Effector memory CD4-positive, alpha-beta T cell (primary cell): ENCODE measurements at regions not wholly inside any gene's neighbourhood (a gene's known extent, or its start where the extent isn't known, plus 50 kb on each side); places are given as distances from the start of the nearest gene placed in this dataset.

Experiments
- DNase-seq, 3 donors: peaks; one replicate each; pipeline ENCODE4 v3.0.0-alpha.2; 2020
- H3K27ac ChIP-seq: 2 replicates; pipeline ENCODE4 v1.7.0; 2013; ENCODE audit warnings: mild to moderate bottlenecking, low read length, moderate library complexity; ENCODE audit not compliant: insufficient read depth, poor library complexity, severe bottlenecking
- H3K27me3 ChIP-seq: replicated peaks from 2 replicates; pipeline ENCODE4 v1.7.0; 2013; ENCODE audit warnings: mild to moderate bottlenecking, low read length; ENCODE audit not compliant: insufficient read depth, control insufficient read depth, poor library complexity, severe bottlenecking
- H3K36me3 ChIP-seq: 2 replicates; pipeline ENCODE4 v1.7.0; 2013; ENCODE audit warnings: mild to moderate bottlenecking, low read length, moderate library complexity; ENCODE audit not compliant: control insufficient read depth, insufficient read depth
- H3K4me1 ChIP-seq: 2 replicates; pipeline ENCODE4 v1.7.0; 2013; ENCODE audit warnings: low read length, mild to moderate bottlenecking; ENCODE audit not compliant: control insufficient read depth, insufficient read depth, poor library complexity, severe bottlenecking
- H3K4me3 ChIP-seq: 2 replicates; pipeline ENCODE4 v1.7.0; 2013; ENCODE audit warnings: low read length, low read depth, mild to moderate bottlenecking; ENCODE audit not compliant: insufficient read depth, poor library complexity, severe bottlenecking
- H3K9me3 ChIP-seq: 2 replicates; pipeline ENCODE4 v1.7.0; 2013; ENCODE audit warnings: mild to moderate bottlenecking, low read length, moderate library complexity; ENCODE audit not compliant: control insufficient read depth

DNA sequence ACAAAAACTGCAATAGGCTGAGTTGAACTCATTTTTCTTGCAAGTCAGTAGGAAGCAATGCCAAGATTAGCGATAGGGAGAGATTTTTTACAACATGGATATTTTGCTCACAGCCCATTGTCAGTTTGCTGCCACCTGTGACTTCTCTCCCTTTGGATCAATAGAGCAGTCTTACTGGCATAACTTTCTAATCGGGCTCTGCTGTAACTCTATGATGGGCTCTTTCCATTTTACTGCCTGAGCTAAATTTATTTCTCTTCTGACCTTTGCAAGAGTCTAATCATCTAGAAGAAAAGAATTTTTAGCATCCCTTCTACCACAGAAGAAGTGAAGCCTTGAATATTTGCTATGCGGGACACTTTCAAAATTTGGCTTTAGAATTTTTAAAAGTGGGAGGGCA lies 53.6 kb upstream of the SGCD start:
- H3K27ac ChIP-seq: no peak overlapping the region
- no peaks in the 10 kb centered on the region for H3K27me3 ChIP-seq
- H3K36me3 ChIP-seq: no peaks in the 10 kb centered on the region
- DNase-seq: no peak
- no peaks in the 10 kb centered on the region for H3K4me1 ChIP-seq
- H3K4me3 ChIP-seq: no peak overlapping the region
- H3K9me3 ChIP-seq: no peaks in the 10 kb centered on the region

DNA sequence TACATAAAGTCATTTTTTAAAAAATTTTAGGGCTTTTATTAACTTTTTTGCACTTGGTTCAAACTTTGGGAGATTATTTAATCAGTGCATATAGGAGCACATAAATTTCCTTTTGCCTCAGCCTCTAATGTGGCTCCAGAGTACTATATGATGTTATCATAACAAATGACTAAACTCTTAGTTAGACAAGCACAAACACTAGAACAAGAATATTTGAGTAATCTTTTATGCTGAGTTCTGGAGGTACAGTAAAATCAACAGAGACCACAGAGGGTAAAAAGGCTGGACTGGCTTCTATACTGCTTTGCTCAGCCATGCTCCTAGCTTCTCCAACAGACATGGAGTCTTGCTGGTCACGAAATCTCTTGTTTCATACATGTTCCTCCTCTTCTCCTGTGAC lies 52.5 kb upstream of the SGCD start:
- no peak for DNase-seq
- H3K36me3 ChIP-seq: no peaks in the 10 kb centered on the region
- H3K27me3 ChIP-seq: no peaks in the 10 kb centered on the region
- no peak overlapping the region for H3K27ac ChIP-seq
- no peaks in the 10 kb centered on the region for H3K4me1 ChIP-seq
- no peak overlapping the region for H3K4me3 ChIP-seq
- no peaks in the 10 kb centered on the region for H3K9me3 ChIP-seq
